Endothelial cell of umbilical vein (primary cell): ENCODE measurements at regions not wholly inside any gene's neighbourhood (a gene's known extent, or its start where the extent isn't known, plus 50 kb on each side); places are given as distances from the start of the nearest gene placed in this dataset.

ENCODE experiments used
- BruUV-seq: library from RNA; stranded (reverse); fragments of 400-500 nt; replicated peaks from 2 replicates; lab custom pipeline; 2021; lab: Mats Ljungman, UMichigan
- CTCF ChIA-PET: fragments of 300-600, 350-600 bp; sonication (Branson Sonifier 250); formaldehyde crosslinking; loops from one replicate; lab custom pipeline; 2021; ENCODE audit warnings: antibody characterized with exemption, inconsistent platforms; lab: Charles Lee
- POLR2A ChIA-PET: fragments of 300-600, 350-600 bp; sonication (Branson Sonifier 250); formaldehyde crosslinking; loops from one replicate; lab custom pipeline; 2021; ENCODE audit warnings: antibody characterized with exemption, inconsistent platforms; lab: Charles Lee
- DNase-seq: peaks from one replicate; pipeline ENCODE4 v3.0.0-alpha.2; 2011; ENCODE audit warnings: low read depth, low spot score
- FAIRE-seq: peaks from 2 replicates; lab custom pipeline; 2011; peaks lifted over from hg19 to GRCh38; lab: Jason Lieb, UNC
- H2AFZ ChIP-seq: 2 replicates; pipeline ENCODE4 v1.6.0; 2012; ENCODE audit warnings: low read depth, low read length, control low read depth, inconsistent platforms
- H3K27ac ChIP-seq: 2 replicates; pipeline ENCODE4 v1.5.1; 2011; ENCODE audit warnings: low read depth, mild to moderate bottlenecking, control low read depth, low read length, moderate library complexity; ENCODE audit not compliant: insufficient read depth
- H3K27me3 ChIP-seq, 2 experiments: 2 replicates each; pipeline versions ENCODE4 v1.6.0 to v1.6.1; 2011; ENCODE audit warnings: low read length in 2 of 2, mixed read lengths in 1 of 2; ENCODE audit not compliant: control insufficient read depth in 2 of 2, insufficient read depth in 2 of 2
- H3K36me3 ChIP-seq, 2 experiments: 2 replicates in 1 of 2; 3 replicates in 1 of 2; pipeline ENCODE4 v1.5.1; 2011; ENCODE audit warnings: low read length in 2 of 2, mild to moderate bottlenecking in 1 of 2, moderate library complexity in 1 of 2; ENCODE audit not compliant: control insufficient read depth in 2 of 2, insufficient read depth in 2 of 2; ENCODE audit errors: extremely low read depth in 1 of 2
- H3K4me1 ChIP-seq: 3 replicates; pipeline ENCODE4 v1.5.1; 2011; ENCODE audit warnings: mild to moderate bottlenecking, low read length; ENCODE audit not compliant: control insufficient read depth, insufficient read depth; ENCODE audit errors: extremely low read depth
- H3K4me2 ChIP-seq: 2 replicates; pipeline ENCODE4 v1.6.1; 2011; ENCODE audit warnings: low read length, control low read depth, mixed read lengths; ENCODE audit not compliant: insufficient read depth
- H3K4me3 ChIP-seq, 3 experiments: fragments of 200-600 bp in 1 of 3; sonication (generic), shearing (Covaris generic) in 1 of 3; replicated peaks in 1 of 3; 2 replicates each; pipeline ENCODE4 v1.5.1; 2011 to 2016; ENCODE audit warnings: control low read depth in 3 of 3, low read length in 3 of 3, mild to moderate bottlenecking in 2 of 3, inconsistent platforms in 1 of 3, low read depth in 1 of 3, moderate library complexity in 1 of 3; ENCODE audit not compliant: insufficient read depth in 1 of 3
- H3K79me2 ChIP-seq: 2 replicates; pipeline ENCODE4 v1.6.0; 2012; ENCODE audit warnings: low read length, inconsistent platforms; ENCODE audit not compliant: control insufficient read depth, insufficient read depth
- H3K9ac ChIP-seq: replicated peaks from 2 replicates; pipeline ENCODE3; 2011; ENCODE audit warnings: low read length, control low read depth; ENCODE audit not compliant: insufficient read depth; ENCODE audit errors: extremely low read depth
- H3K9me1 ChIP-seq: replicated peaks from 3 replicates; pipeline ENCODE4 v1.6.0; 2011; ENCODE audit warnings: mild to moderate bottlenecking, low read length; ENCODE audit not compliant: control insufficient read depth, insufficient read depth; ENCODE audit errors: extremely low read depth
- H3K9me3 ChIP-seq: replicated peaks from 2 replicates; pipeline ENCODE4 v1.5.1; 2012; ENCODE audit warnings: low read length, inconsistent platforms; ENCODE audit not compliant: control insufficient read depth, insufficient read depth
- H4K20me1 ChIP-seq: replicated peaks from 2 replicates; pipeline ENCODE3; 2011; ENCODE audit warnings: mild to moderate bottlenecking, low read length; ENCODE audit not compliant: control insufficient read depth, insufficient read depth; ENCODE audit errors: extremely low read depth
- EZH2 ChIP-seq: IDR thresholded peaks from 2 replicates; pipeline ENCODE4 v1.6.1; 2012; ENCODE audit warnings: borderline replicate concordance, low read depth, mild to moderate bottlenecking, moderate library complexity, low read length, inconsistent platforms; ENCODE audit not compliant: severe bottlenecking
- FOS ChIP-seq: IDR thresholded peaks from 2 replicates; pipeline ENCODE4 v1.6.1; 2011; ENCODE audit warnings: mild to moderate bottlenecking, low read length, moderate library complexity, borderline replicate concordance; ENCODE audit not compliant: insufficient read depth
- GATA2 ChIP-seq: IDR thresholded peaks from 2 replicates; pipeline ENCODE4 v1.7.0; 2011; ENCODE audit warnings: low read depth, mild to moderate bottlenecking, moderate library complexity, mixed read lengths, low read length; ENCODE audit not compliant: insufficient read length, insufficient read depth
- JUN ChIP-seq: IDR thresholded peaks from 2 replicates; pipeline ENCODE4 v1.6.1; 2011; ENCODE audit warnings: borderline replicate concordance, low read depth; ENCODE audit not compliant: insufficient read length, insufficient read depth
- MAX ChIP-seq: IDR thresholded peaks from 2 replicates; pipeline ENCODE4 v1.6.1; 2011; ENCODE audit not compliant: insufficient read depth, insufficient read length
- MYC ChIP-seq: IDR thresholded peaks from one replicate; pipeline ENCODE4 v1.6.1; 2011; ENCODE audit warnings: mild to moderate bottlenecking, low read depth, low read length
- POLR2A ChIP-seq: IDR thresholded peaks from 2 replicates; pipeline ENCODE4 v1.6.1; 2012; ENCODE audit warnings: low read depth, mild to moderate bottlenecking, control low read depth, low read length
- POLR2AphosphoS5 ChIP-seq: IDR thresholded peaks from 2 replicates; pipeline ENCODE4 v1.6.1; 2012; ENCODE audit warnings: low read depth, mild to moderate bottlenecking, control low read depth, low read length, moderate library complexity; ENCODE audit not compliant: insufficient read depth
- dilution Hi-C: fragments of 300-500 bp; cut with MboI; formaldehyde crosslinking; loops from one replicate; pipeline ENCODE4 v1.15.0; 2019; ENCODE audit warnings: low sequenced_read_pairs; ENCODE audit not compliant: extremely low pct_ligation_motif_present
- intact Hi-C: fragments of 100-400 bp; cut with micrococcal nuclease; formaldehyde crosslinking; loops from one replicate; pipeline ENCODE4 v1.10.0; 2022

GRCh38 chr2:2940702-2941101 lies 436.9 kb downstream of the EIPR1 start:
- Histone ChIP-seq H3K4me3 (no peak overlapping the region), H3K27ac (no peak overlapping the region), H3K9me3 (peaks cover 2% of the 10 kb centered on the region), H3K36me3 (no peaks in the 10 kb centered on the region), H3K9ac (no peak overlapping the region), H3K4me1 (no peaks in the 10 kb centered on the region), H3K79me2 (no peaks in the 10 kb centered on the region), H3K9me1 (no peaks in the 10 kb centered on the region), H2AFZ (no peak overlapping the region), H4K20me1 (no peaks in the 10 kb centered on the region), H3K27me3 (no peaks in the 10 kb centered on the region), H3K4me2 (no peak overlapping the region)
- BruUV-seq, result no TSS peak
- no peak for DNase-seq
- TF ChIP-seq GATA2 (no peak), POLR2A (no peak)
- intact Hi-C loops, result no loop called here
- dilution Hi-C loops, result no loop called here
- ChIA-PET POLR2A (no interaction called here), CTCF (no interaction called here)
- FAIRE-seq, result no peak

- peaks cover 2% of the 10 kb centered on the region for H3K9me3 ChIP-seq
- H3K9ac ChIP-seq, result no peak overlapping the region
- no peaks in the 10 kb centered on the region for H3K27me3 ChIP-seq
- no peak overlapping the region for H3K4me2 ChIP-seq
- no TSS peak for BruUV-seq
- no peak overlapping the region for H3K4me3 ChIP-seq
- dilution Hi-C loops, result no loop called here
- no peaks in the 10 kb centered on the region for H3K9me1 ChIP-seq
- no peaks in the 10 kb centered on the region for H3K79me2 ChIP-seq
- H2AFZ ChIP-seq, result no peak overlapping the region
- H4K20me1 ChIP-seq, result no peaks in the 10 kb centered on the region
- H3K27ac ChIP-seq, result no peak overlapping the region
- TF ChIP-seq FOS (no peak), MYC (no peak), JUN (no peak), POLR2AphosphoS5 (no peak), EZH2 (no peak), GATA2 (no peak), MAX (no peak), POLR2A (no peak)
- CTCF ChIA-PET, result no interaction called here
- FAIRE-seq (no peak), DNase-seq (no peak)
- POLR2A ChIA-PET, result no interaction called here
- no peaks in the 10 kb centered on the region for H3K36me3 ChIP-seq
- H3K4me1 ChIP-seq, result no peaks in the 10 kb centered on the region
- intact Hi-C loops, result no loop called here
These were observed 437.6 kb downstream of the EIPR1 start for GRCh38 chr2:2940061-2940460.
